DMS53 (cell line): ENCODE measurements at regions not wholly inside any gene's neighbourhood (a gene's known extent, or its start where the extent isn't known, plus 50 kb on each side); places are given as distances from the start of the nearest gene placed in this dataset.
"Not testable (repeated sequence)": the region's sequence is repeated elsewhere in the genome, so short reads cannot be mapped to it uniquely, and the experiment has no call there.

ENCODE experiments used
- DNase-seq: peaks from one replicate; lab custom pipeline; 2025; lab: John Stamatoyannopoulos, UW

DNA sequence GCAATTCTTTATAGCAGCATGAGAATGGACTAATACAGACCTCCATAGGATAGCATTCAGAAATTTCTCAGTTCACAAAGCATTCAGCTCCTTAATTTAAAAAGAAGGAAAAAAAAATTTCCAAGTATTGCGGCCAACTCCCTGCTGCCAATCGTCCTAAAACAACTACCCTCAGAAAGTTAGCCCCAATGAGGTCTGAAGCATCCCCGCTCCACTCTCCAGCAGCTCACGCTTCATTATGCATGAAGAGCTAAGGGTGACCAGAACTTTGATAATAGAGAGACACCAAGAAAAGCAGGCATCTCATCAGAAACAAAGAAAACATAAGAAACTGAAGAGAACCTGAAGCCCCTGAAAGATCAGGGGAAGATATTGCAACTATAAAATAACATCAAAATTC, 172.8 kb upstream of the NUDT4 start:
- DNase-seq, result no peak

DNA sequence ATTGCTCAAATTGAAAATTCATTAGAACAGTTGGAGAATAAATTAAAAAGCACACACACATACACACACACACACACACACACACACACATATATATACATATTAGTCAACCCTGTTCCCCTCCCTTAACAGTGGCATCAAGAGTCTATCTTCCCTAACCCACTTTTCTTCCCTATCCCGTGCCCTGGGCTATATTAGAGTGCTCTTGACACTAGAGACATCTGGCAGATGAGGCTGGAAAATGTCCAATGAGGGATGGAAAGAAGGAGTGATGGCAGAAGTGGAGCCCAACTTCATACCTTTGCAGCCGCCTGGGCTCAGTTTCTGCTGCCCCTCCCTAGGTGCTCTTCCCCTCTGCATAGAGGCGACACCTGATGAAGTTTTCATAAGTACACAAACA, 172.4 kb upstream of the NUDT4 start:
- no peak for DNase-seq

DNA sequence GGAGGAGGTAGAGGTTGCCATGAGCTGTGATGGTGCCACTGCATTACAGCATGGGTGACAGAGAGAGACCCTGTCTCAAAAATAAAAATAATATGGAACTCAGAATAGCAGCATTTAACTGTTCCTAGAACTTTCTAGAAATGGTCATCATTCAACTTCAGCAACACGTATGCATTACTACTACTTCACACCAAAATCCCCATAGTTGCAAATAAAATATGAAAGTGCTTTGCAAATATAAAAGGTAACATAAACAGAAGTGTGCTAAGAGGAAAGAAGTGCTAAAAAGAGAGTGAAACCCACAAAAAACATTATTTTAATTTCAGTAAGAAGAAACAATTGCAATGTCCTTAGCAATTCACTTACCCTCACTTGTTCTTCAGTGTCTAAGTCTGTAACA, 169.7 kb upstream of the NUDT4 start:
- DNase-seq, result no peak

DNA sequence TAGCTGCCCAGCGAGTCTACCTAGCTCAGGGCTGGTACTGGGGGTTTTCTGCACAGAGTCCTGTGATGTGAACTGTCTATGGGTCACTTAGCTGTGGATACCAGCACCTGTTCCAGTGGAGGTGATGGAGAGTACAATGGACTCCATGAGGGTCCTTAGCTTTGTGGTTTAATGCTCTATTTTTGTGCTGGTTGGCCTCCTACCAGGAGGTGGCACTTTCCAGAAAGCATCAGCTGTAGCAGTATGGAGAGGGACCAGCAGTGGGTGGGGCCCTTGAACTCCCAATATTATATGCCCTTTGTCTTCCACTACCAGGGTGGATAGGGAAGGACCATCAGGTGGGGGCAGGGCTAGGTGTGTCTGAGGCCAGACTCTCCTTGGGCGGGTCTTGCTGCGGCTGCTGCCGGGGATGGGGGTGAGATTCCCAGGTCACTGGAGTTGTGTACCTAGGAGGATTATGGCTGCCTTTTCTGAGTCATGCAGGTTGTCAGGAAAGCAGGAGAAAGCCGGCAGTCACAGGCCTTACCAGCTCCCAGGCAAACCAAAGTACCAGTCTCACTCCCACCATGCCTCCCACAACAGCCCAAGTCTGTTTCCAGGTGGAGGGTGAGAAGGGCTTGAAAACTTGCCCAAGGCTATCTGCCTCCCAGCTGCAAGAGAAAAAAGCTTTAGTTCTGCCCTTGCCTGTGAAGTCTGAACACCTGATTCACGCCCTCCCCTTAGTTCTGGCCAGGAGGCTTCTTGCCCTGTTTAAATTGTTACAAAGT, 163.0 kb upstream of the NUDT4 start:
- no peak for DNase-seq

- no peak for DNase-seq
Measured at GRCh38 chr12:93215290-93215678, 162.4 kb upstream of the NUDT4 start.

- DNase-seq, result no peak
Measured at GRCh38 chr12:93219947-93220346, 157.8 kb upstream of the NUDT4 start.

GRCh38 chr12:93221841-93222240, 155.9 kb upstream of the NUDT4 start:
- no peak for DNase-seq

- peak; percentile 29 for DNase-seq
Measured at GRCh38 chr12:93223440-93224426, 154.0 kb upstream of the NUDT4 start.

- DNase-seq, result no peak
Measured at GRCh38 chr12:93225094-93225493, 152.6 kb upstream of the NUDT4 start.

DNA sequence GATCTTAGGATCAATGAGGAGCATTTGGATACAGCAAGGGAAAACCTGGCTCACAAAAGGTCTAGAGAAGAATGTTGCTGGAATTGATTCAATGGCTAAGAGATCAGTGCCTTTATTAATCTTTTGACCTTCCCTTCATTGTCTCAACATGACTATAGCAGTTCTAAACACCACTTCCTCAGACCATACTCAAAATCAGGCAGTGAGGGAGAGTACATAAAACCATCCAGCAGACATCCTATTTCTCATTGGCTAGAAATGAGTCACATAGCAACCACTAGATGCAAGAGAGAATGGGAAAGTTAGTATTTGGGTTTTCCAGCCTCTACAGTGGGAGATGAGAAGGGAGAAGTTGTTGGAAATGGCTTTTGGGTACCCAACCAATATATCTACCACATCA, 151.4 kb upstream of the NUDT4 start:
- DNase-seq, result no peak

GRCh38 chr12:93229494-93230325, 148.0 kb upstream of the NUDT4 start:
- DNase-seq, result peak; percentile 21

DNA sequence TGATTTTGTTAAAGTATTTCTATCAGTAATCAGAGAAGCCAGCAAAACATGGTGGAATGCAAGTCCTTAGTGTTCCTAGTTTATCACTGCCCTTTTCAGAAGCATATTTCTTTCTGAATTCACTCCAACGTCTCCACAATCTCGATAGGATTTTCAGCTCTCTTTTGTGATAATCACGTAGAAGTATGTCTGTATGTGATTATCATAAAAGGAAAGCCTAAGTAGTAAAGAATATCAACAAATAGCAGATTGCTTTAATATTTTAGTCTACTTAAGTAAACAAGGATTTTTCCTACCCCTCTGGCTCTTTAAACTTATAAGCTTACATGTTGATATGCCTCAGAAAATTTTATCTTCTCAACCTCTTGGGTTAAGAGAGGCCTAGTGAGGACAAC, 147.4 kb upstream of the NUDT4 start:
- DNase-seq, result no peak

- no peak for DNase-seq
Measured at GRCh38 chr12:93231938-93232337, 145.8 kb upstream of the NUDT4 start.

DNA sequence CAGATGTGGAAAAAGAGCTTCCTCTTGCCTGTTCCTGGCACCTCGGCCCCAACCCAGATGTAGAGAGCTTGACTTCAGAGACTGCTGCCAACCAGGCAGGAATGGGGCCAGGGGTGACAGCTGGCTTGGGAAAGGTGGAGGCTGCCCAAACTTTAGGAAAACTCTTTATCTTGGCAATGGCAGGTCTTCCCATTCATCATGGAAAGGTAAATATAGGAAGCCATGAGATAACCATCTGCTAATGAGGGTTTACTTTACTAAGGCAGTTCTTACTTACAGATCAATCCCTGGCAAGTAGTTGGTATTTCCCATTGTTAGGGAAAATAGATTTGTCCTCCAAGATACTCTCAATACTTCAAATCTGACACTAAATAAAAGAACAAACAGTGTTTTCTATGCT, 143.1 kb upstream of the NUDT4 start:
- DNase-seq, result no peak

DNA sequence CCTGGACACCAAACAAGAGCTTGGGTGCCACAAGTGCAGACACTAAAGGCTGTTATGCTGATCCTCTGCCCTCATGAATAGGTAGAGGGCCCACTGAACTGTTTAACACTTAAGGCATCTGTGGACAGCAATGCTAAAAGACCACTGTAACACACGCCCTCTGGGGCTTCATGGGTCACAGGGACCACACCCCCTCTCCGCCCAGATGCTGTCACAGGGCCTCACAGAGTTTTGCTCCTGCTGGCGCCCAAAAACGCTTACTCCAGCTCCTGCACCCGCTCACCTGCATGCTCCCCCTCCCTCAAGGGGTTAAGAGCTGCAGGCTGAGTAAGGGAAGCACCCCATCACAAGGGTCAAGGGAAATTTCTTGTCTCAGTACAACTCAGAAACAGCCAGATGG, 141.8 kb upstream of the NUDT4 start:
- no peak for DNase-seq

DNA sequence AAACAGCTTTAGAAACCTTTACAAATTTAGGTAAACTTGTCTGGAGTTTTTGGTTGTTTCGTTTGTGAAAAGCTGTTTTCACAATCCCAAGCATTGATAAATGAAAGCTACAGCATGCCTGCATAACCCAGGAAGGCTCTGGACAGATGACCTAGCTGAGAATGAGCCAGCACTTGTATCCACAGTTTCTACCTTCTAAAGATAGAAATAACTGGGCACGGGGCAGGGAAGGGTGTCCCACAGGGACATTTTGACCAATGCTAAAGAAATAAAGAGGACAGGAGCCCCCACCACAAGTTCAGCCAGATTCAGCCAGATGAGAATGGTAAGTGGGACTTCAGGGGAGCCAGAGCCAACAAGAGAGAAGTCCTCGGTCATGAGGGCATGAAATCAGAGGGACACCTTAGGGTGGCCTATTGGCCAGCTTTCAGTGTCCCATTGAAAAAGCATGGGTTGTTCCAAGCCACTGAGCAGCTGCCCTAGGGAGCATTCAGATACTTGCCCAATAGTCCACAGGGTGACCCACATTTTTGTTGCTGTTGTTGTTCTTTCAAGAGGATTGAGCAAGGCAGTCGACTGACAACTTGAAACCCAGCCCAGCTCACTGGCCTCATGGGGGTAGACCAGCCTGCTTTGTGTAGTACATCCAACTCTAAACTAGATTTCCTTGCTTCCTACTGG, 140.3 kb upstream of the NUDT4 start:
- DNase-seq, result no peak

GRCh38 chr12:93238512-93239262, 139.0 kb upstream of the NUDT4 start:
- not testable (repeated sequence) for DNase-seq

GRCh38 chr12:93239789-93240188, 137.9 kb upstream of the NUDT4 start:
- not testable (repeated sequence) for DNase-seq

- DNase-seq, result no peak
Measured at GRCh38 chr12:93242154-93242972, 135.4 kb upstream of the NUDT4 start.

- no peak for DNase-seq
Measured at GRCh38 chr12:93243382-93243688, 134.4 kb upstream of the NUDT4 start.
